CD4-positive, alpha-beta T cell (primary cell): ENCODE measurements at regions not wholly inside any gene's neighbourhood (a gene's known extent, or its start where the extent isn't known, plus 50 kb on each side); places are given as distances from the start of the nearest gene placed in this dataset.
A peak's percentile ranks its signal among the peaks of the same experiment; 100 is the strongest.
"Not testable (repeated sequence)": the region's sequence is repeated elsewhere in the genome, so short reads cannot be mapped to it uniquely, and the experiment has no call there.

ENCODE experiments used
- ATAC-seq: fragments of 200-7000 bp; cut with Tn5 transposase; one replicate; pipeline ENCODE4 v1.10.0; 2022; ENCODE audit warnings: mild to moderate bottlenecking; ENCODE audit not compliant: poor library complexity
- CTCF ChIA-PET: fragments of 350-600 bp; sonication (Branson Sonifier 250); formaldehyde crosslinking; loops from one replicate; lab custom pipeline; 2021; ENCODE audit warnings: antibody characterized with exemption, inconsistent platforms; lab: Charles Lee
- POLR2A ChIA-PET: fragments of 350-600 bp; sonication (Branson Sonifier 250); formaldehyde crosslinking; loops from one replicate; lab custom pipeline; 2021; ENCODE audit warnings: antibody characterized with exemption, inconsistent platforms; lab: Charles Lee
- DNase-seq, 14 experiments: peaks; one replicate each; pipeline ENCODE4 v3.0.0-alpha.2; 2013 to 2020; ENCODE audit warnings: mixed read lengths in 2 of 14
- H3K27ac ChIP-seq, 2 donors: one replicate each; pipeline versions ENCODE4 v1.5.1 to v1.7.0; 2013; ENCODE audit warnings: low read length in 2 of 2, low read depth in 1 of 2, mild to moderate bottlenecking in 1 of 2
- H3K27me3 ChIP-seq, 2 experiments: 1 replicate in 1 of 2; 2 replicates in 1 of 2; pipeline versions ENCODE4 v1.6.1 to v1.7.0; 2013; ENCODE audit warnings: low read length in 2 of 2, control low read depth in 1 of 2, mild to moderate bottlenecking in 1 of 2, moderate library complexity in 1 of 2; ENCODE audit not compliant: insufficient read depth in 2 of 2, control insufficient read depth in 1 of 2
- H3K36me3 ChIP-seq: one replicate; pipeline ENCODE4 v1.6.1; 2013; ENCODE audit warnings: low read length, control low read depth; ENCODE audit not compliant: insufficient read depth
- H3K4me1 ChIP-seq: one replicate; pipeline ENCODE4 v1.6.1; 2013; ENCODE audit warnings: low read length, control low read depth; ENCODE audit not compliant: insufficient read depth
- H3K4me3 ChIP-seq: one replicate; pipeline ENCODE4 v1.5.1; 2013; ENCODE audit warnings: mild to moderate bottlenecking, low read length, moderate library complexity
- H3K9me3 ChIP-seq, 2 experiments: 1 replicate in 1 of 2; 2 replicates in 1 of 2; pipeline versions ENCODE4 v1.6.1 to v1.7.0; 2013; ENCODE audit warnings: low read length in 2 of 2, mild to moderate bottlenecking in 2 of 2, control low read depth in 1 of 2, moderate library complexity in 1 of 2; ENCODE audit not compliant: control insufficient read depth in 1 of 2, insufficient read depth in 1 of 2
- H3K27ac Mint-ChIP-seq: one replicate; pipeline ENCODE4 v1.8.0; 2020; ENCODE audit warnings: mixed read lengths
- H3K27me3 Mint-ChIP-seq: one replicate; pipeline ENCODE4 v1.8.0; 2021; ENCODE audit warnings: mixed read lengths
- H3K36me3 Mint-ChIP-seq: one replicate; pipeline ENCODE4 v1.8.0; 2021; ENCODE audit warnings: low read depth, mixed read lengths
- H3K4me1 Mint-ChIP-seq: one replicate; pipeline ENCODE4 v1.8.0; 2021; ENCODE audit warnings: low read depth, mixed read lengths
- H3K4me3 Mint-ChIP-seq: one replicate; pipeline ENCODE4 v1.8.0; 2020; ENCODE audit warnings: mild to moderate bottlenecking, mixed read lengths
- H3K9me3 Mint-ChIP-seq: one replicate; pipeline ENCODE4 v1.8.0; 2020; ENCODE audit warnings: mixed read lengths
- CTCF ChIP-seq: fragments of 200-600 bp; IDR thresholded peaks from one replicate; pipeline ENCODE4 v1.8.0; 2022; ENCODE audit warnings: antibody characterized with exemption, mild to moderate bottlenecking
- intact Hi-C, 2 experiments: fragments of 100-400 bp; cut with DNase I in 1 of 2; cut with micrococcal nuclease in 1 of 2; formaldehyde crosslinking; loops; one replicate each; pipeline versions ENCODE4 v1.15.1 to v1.9.0; 2023 to 2025; cut with DNase I, micrococcal nuclease

DNA sequence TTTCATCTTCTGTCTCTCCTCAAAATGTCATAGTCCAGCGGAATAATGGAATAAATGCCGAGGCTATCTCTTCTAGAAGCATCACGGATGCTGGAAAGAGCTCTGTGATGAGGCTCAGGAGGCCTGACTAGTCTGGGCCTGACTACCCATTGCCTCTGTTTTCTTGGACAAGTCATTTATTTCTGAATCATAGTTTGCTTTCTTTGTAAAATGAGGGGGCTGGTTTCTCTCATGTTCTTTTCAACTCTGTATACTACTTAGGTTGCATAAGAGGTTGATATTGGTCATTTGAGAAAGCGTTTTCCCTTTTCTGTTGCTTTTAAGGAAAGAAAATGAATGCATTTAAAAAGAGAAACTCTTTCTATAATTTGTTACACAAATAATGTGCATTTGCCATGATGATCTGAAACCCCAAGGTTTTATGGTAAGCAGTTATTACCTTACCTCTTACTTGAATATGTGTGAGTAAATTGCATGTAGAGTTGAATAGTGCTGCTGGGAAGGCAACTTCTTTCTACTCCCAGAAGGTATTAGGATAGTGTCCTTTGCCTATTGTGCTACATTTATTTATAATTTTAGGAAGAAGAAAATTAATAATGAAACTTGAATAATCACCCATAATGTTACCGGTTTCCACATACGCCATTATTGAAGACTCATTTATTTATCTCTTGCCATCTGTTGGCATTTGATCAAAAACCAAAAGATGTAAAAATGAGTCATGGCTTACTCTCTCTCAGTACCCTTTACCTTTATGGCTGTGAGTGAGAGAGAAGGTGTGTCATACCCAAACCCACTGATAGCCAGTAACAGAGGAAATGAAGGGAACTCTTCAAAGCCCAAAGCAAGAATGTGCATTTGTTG lies 179.1 kb downstream of the FASLG start:
- no peak overlapping the region for H3K4me3 Mint-ChIP-seq
- peaks cover 19% of the 10 kb centered on the region for H3K4me1 Mint-ChIP-seq
- DNase-seq (peak in 3 of 14 experiments; percentile 80 to 85 (median 84)), ATAC-seq (peak; percentile 99)
- H3K27ac ChIP-seq = peak overlapping the region in 1 of 2 donors; percentile 45
- no peaks in the 10 kb centered on the region for H3K36me3 ChIP-seq
- peaks cover 11% of the 10 kb centered on the region for H3K4me1 ChIP-seq
- H3K36me3 Mint-ChIP-seq = no peaks in the 10 kb centered on the region
- H3K27ac Mint-ChIP-seq = peak overlapping the region; percentile 28
- H3K9me3 Mint-ChIP-seq = no peaks in the 10 kb centered on the region
- TF ChIP-seq CTCF = no peak
- H3K27me3 ChIP-seq = no peaks in the 10 kb centered on the region
- intact Hi-C loops = loop anchor here in 1 of 2 experiments (10.0 kb wide), 1 partner anchor 367 kb away; the partner anchor contains the start of gene TNFSF4
- no peaks in the 10 kb centered on the region for H3K9me3 ChIP-seq
- CTCF ChIA-PET = no interaction called here
- POLR2A ChIA-PET = interaction anchor here (1.3 to 1.8 kb wide), 2 partner anchors 57 kb away, joined by 3 to 4 read pairs; no protein-coding TSS in a partner anchor
- H3K27me3 Mint-ChIP-seq = no peaks in the 10 kb centered on the region
- no peak overlapping the region for H3K4me3 ChIP-seq

DNA sequence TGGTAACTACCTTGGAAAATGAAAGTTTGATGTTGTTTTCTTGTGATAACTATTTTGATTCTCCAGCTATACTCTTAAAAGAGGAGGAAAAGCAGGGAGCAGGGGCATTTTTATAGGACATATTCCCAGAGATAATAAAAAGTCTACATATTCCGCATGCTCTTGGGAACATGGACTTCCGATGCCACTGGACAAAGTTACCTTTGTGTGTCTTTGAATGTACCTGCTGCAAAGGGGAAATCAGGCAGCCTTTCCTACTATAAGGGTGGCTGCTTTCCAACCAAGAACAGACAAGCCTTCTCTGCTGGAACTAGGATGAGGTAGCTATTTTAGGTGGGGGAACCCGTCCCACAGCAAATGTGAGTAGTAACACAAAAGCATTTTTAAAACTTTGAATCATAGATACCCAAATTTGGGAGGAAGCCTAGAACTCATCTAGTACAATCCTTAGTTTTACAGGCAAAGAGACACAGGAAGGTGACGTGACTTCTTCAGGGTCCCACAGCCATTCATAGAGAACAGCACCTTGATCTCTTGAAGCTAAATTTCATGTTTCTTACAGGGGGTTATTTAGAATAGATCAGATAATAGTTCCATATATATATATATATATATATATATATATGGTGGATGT lies 179.9 kb downstream of the FASLG start:
- Mint-ChIP-seq H3K4me1 (peaks cover 19% of the 10 kb centered on the region), H3K27me3 (no peaks in the 10 kb centered on the region), H3K36me3 (no peaks in the 10 kb centered on the region), H3K9me3 (no peaks in the 10 kb centered on the region), H3K4me3 (no peak overlapping the region), H3K27ac (peak overlapping the region; percentile 28)
- Histone ChIP-seq H3K4me1 (peaks cover 11% of the 10 kb centered on the region), H3K27me3 (no peaks in the 10 kb centered on the region), H3K27ac (peak overlapping the region in 1 of 2 donors; percentile 45), H3K9me3 (no peaks in the 10 kb centered on the region), H3K36me3 (no peaks in the 10 kb centered on the region), H3K4me3 (no peak overlapping the region)
- ChIA-PET POLR2A (interaction anchor here (1.3 kb wide), 1 partner anchor 56 kb away, joined by 4 read pairs; no protein-coding TSS in a partner anchor), CTCF (no interaction called here)
- intact Hi-C loops = loop anchor here in 1 of 2 experiments (10.0 kb wide), 1 partner anchor 366 kb away; the partner anchor contains the start of gene TNFSF4
- DNase-seq = no peak
- no peak for TF ChIP-seq CTCF
- ATAC-seq = peak; percentile 18

GRCh38 chr1:172839639-172840038 lies 180.7 kb downstream of the FASLG start:
- H3K27me3 ChIP-seq, H3K9me3 Mint-ChIP-seq, H3K36me3 ChIP-seq, H3K27ac ChIP-seq, ATAC-seq, H3K9me3 ChIP-seq, POLR2A ChIA-PET, H3K27me3 Mint-ChIP-seq, H3K27ac Mint-ChIP-seq, DNase-seq, H3K4me3 ChIP-seq, H3K36me3 Mint-ChIP-seq, H3K4me3 Mint-ChIP-seq: not testable (repeated sequence)
- intact Hi-C loops = loop anchor here in 1 of 2 experiments (10.0 kb wide), 1 partner anchor 365 kb away; the partner anchor contains the start of gene TNFSF4
- H3K4me1 Mint-ChIP-seq = peaks cover 23% of the 10 kb centered on the region
- CTCF ChIA-PET = interaction anchor here (1.0 kb wide), 1 partner anchor 11 kb away, joined by 3 read pairs; no protein-coding TSS in a partner anchor
- peaks cover 15% of the 10 kb centered on the region for H3K4me1 ChIP-seq
